GM19438 (cell line): ENCODE measurements at regions not wholly inside any gene's neighbourhood (a gene's known extent, or its start where the extent isn't known, plus 50 kb on each side); places are given as distances from the start of the nearest gene placed in this dataset.

Source experiments
- ATAC-seq: cut with Tn5 transposase; IDR thresholded peaks from one replicate; pipeline ENCODE4 v1.9.1; 2021; ENCODE audit warnings: low read depth; ENCODE audit not compliant: unreplicated experiment

DNA sequence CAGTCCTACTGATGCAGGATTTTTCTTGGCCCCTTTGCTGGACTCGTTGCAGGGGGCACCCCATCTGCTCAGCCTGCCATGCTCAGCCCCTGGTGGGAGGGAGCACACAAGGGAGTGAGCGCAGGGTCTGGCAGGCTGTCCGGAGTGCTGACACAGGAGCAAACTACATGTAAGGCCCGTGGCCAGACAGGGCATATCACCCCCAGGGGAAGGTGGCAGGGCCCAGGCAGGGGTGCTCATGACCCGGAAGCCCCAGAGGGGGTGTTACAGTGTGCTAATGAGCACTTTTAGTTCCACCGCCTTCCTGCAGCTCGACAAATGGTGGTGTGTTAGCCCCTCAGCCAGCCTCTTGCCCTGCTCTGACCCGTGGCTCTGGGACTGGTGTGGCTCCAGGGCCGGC lies 645.6 kb upstream of the TMEM132C start:
- ATAC-seq: no peak

- ATAC-seq: no peak
Observed at GRCh38 chr12:127623362-127623761, 643.6 kb upstream of the TMEM132C start.

DNA sequence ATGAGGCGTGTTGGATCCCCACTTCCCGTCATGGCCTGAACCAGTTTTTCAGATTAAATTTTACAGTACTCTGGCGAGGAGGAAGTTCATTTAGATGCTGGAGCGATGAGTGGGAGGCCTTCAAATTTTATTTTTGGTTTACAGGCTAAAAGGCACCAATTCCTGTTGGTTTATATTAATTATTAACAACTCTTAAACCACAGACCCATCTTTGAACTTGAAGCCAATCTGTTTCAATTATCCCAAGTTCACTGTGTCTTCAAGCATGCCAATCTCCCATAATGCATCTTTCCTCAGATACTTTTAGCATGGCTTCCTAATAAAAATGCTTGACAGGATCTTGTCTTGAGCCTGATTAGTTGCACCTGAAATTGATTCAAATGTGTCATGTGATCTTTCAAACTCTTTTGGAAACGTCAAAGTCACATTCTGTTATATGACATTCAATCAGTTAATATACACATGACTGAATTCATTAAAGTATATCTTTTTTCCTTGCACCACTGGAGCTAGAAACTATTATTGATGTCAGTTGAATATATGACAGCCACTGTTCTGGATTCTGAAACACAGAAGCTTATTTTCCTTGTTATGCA lies 641.7 kb upstream of the TMEM132C start:
- ATAC-seq: no peak

GRCh38 chr12:127628645-127629044 lies 638.3 kb upstream of the TMEM132C start:
- no peak for ATAC-seq

DNA sequence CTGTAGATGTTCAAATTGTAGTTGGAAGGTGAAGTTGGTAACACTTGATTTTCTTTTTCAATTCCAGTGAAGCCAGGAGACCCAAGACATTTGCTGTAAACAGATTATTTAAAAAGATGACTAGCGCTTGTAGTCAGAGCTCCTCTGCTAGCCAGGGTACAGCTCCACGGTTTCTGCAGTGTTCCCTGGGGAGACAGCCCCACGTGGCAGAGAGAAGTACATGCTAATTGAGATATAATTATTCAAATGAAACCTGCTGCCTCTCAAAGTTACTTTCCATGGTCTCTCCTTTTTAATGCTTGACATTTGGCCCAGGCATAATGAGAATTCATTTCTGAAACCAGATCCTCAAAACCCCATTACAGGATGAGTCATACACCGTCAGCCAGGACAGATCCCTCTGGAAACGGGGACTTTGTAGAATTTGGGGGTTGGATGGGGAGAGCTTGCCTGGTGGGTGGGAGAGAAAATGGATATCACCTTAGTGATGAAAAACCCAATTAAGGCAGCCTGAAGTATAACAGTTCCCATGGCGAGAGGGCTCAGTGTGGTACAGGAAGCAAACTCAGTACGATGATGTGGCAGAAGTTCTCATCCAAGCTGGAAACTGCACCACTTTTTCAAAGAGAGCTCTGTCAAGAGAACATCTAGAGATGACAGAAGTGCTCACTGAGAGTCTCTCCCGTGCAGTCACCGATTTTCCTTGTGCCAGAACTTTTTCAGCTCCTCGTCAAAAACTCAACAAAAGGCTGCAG lies 637.7 kb upstream of the TMEM132C start:
- no peak for ATAC-seq

GRCh38 chr12:127632461-127632860 lies 634.5 kb upstream of the TMEM132C start:
- no peak for ATAC-seq

DNA sequence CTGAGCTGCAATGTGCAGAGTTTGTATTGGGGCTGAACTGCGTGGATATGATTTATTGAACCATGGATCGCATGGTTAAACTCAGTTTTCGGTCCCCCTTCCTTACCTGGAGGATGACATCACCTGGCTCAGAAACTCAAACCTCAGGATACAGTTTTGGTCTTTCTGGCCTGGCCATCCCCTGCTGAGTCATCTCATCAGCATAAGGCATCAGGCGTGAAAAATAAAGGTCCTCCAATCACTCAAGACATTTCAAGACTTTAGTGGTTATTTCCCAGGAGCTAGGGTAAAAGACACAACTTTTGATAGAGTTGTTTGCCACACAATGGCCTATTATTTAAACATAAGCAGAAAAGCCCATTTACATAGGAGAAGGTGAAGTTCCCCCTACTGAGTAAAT lies 631.1 kb upstream of the TMEM132C start:
- ATAC-seq: no peak

DNA sequence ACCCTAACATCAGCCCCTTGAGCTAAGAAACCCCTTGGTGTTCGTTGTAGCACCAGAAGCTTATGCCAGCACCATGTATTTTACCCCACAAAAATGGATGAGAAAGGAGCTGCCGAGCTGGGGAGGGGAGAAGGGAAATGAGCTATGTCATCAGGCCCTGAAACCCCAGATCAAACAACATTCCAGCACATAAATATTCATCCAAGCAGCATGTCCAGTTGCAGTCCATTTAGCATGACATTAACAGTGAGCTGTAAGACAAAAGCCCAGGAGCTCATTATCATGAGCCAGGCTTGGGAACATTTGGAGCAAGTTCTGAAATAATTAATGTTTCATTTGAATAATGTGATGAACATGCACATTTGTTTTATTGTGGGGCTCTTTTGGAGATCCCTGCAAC lies 630.1 kb upstream of the TMEM132C start:
- no peak for ATAC-seq

- no peak for ATAC-seq
Observed at GRCh38 chr12:127640181-127640886, 626.6 kb upstream of the TMEM132C start.

DNA sequence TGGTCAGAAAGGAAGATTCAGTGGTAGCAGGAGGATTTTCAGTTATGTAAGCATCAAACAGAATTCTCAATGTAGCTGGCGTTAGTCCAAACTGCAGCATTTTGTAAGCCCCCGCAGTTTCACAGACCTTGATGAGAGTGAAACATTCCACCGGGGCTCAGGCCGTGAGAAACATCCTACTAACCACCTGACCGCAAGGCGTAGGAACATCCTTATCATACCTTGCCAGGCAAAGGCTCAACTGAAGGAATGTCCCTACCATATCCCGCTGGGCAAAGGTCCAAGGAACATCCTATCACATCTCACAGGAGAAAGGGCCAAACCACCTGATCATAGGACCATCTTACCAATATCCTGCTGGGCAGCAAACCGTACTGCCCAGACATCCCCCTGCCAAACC lies 624.8 kb upstream of the TMEM132C start:
- no peak for ATAC-seq

- no peak for ATAC-seq
Observed at GRCh38 chr12:127648321-127648720, 618.6 kb upstream of the TMEM132C start.

DNA sequence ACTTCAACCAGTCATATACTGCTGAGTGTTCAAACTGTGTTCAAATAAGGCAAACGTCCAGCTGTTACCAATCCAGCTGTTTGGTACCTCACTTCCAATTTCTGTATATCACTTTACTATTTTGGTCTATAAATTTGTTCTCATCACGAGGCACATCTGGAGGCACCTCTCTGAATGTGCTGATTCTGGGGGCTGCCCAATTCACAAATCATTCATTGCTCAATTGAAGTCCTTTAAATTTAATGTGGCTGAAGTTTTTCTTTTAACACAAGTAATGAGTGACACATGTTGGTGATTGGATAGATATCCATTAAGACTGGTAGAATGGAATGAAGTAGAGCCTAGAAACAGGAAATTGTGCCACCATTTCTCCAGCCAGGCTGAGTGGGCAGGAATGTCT lies 617.0 kb upstream of the TMEM132C start:
- no peak for ATAC-seq

GRCh38 chr12:127650626-127651025 lies 616.3 kb upstream of the TMEM132C start:
- no peak for ATAC-seq

GRCh38 chr12:127652281-127652680 lies 614.7 kb upstream of the TMEM132C start:
- no peak for ATAC-seq

DNA sequence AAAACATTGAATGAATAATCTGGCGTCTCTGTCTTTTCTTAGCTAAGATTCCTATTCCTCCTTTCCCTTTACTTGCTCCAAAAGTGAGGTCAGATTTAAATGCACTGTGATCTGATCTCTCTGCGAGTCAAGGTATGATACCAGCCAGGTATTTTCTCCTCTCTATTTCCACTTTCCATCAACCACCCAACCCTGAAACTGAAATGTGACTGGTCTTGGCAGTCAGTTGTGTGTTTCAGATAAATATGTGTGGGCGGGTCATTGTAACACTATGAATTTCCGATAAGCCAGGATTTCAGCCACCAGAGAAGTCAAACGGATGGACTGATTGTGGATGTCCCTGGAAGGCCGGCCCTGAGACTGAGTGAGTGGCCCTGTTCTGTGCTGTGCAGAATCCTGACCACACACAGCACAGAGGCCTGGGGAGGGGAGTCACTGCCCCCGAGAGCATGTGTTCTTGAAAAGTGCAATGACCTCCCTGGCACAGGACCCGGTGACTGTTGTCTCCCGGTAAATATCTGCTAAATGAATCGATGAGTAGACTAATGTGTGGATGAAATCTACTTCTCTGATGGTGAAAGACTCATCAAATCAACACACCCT lies 612.5 kb upstream of the TMEM132C start:
- no peak for ATAC-seq

DNA sequence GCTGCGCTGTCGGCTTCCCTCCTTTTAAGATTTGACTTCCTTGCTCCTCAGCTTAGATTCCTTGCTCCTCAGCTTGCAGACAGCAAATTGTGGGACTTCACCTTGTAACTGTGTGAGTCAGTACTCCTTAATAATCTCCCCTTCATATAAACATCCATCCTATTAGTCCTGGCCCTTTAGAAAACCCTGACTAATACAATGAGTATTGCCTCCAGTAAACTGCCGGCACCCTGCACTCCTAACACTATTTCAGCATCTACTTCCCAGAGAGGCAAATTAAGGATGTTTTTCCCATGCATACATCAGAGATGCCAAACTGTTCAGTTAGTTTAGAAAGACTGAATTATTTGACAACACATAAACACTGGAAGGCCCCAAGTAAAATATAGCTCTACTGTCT lies 611.3 kb upstream of the TMEM132C start:
- no peak for ATAC-seq

- no peak for ATAC-seq
Observed at GRCh38 chr12:127656266-127656665, 610.7 kb upstream of the TMEM132C start.

DNA sequence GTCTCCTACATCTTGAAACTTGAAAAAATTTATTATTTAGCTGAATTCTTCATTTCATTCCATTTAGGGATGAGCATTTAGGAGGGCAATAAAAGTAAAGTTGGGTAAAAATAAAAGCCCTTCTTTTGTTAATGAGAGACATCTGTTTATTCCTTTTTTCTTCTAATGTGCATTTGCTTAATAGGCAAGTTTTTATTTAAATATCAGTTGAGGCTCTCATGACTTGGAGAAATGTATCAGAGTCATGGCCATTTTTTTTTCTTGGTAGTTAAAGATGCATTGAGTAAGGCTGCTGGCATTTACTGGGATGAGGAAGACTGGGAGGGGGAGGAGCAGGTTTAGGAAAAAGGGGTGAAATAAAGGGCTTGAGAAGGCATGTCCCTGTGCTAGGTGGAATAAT lies 609.9 kb upstream of the TMEM132C start:
- no peak for ATAC-seq

GRCh38 chr12:127660961-127661360 lies 606.0 kb upstream of the TMEM132C start:
- ATAC-seq: no peak

GRCh38 chr12:127663716-127664115 lies 603.3 kb upstream of the TMEM132C start:
- no peak for ATAC-seq

DNA sequence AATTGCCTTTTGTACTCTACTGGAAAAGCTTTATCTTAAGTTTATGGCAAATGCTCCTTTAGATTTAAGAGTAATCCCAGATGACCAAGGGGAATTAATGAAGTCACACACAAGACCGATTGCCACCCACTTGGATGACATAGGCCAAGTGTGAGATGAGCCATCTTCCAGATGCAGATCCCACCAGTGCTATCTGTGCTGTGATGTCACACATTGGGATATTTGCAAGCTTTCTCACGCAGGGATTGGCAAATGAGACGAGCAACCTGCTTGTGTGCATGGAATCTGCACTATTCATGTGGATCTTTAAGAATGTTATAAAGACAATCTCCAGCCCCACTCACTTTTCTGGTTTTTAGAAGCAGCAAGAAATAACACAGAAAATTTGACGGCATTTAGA lies 602.1 kb upstream of the TMEM132C start:
- ATAC-seq: no peak
